ENCODE measurements at regions not wholly inside any gene's neighbourhood (a gene's known extent, or its start where the extent isn't known, plus 50 kb on each side); places are given as distances from the start of the nearest gene placed in this dataset.

DNA sequence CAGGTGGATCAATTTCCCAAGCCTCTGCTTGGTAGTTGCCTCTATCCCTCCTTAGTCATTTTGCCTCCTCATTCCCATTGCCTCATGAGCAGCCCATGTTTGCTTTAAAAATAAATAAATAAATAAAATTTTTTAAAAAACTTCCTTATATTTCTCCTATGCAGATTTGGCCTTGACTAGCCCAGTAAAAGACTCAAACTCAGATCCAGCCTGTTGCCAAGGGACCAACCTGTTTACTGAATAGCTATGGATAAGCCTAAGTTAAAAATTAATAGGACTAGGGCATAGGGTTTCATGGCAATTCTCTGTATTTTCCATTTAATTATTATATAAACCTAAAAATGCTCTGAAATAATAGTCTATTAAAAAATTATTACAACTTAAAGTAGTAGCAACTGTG lies 384.4 kb downstream of the RSL24D1 start:
- no TSS peak for BruUV-seq (replicated peaks)
- Histone ChIP-seq H3K9ac (ENCODE audit: insufficient read depth, low read depth, low read length) (no peak overlapping the region), H3K79me2 (ENCODE audit: insufficient read depth, low read length) (no peaks in the 10 kb centered on the region), H3K36me3 (replicated peaks in 1 of 2; ENCODE audit: control insufficient read depth in 1 of 2, insufficient read depth in 2 of 2, low read length in 2 of 2) (no peaks in the 10 kb centered on the region), H3K9me3 (ENCODE audit: low read length) (peaks cover 46% of the 10 kb centered on the region), H3K4me1 (ENCODE audit: insufficient read depth, low read length) (no peaks in the 10 kb centered on the region), H3K4me2 (ENCODE audit: low read depth, low read length) (no peak overlapping the region), H4K20me1 (ENCODE audit: insufficient read depth, low read length) (no peaks in the 10 kb centered on the region), H3K4me3 (replicated peaks in 1 of 3; ENCODE audit: insufficient read depth in 1 of 3, low read depth in 2 of 3, low read length in 3 of 3) (no peak overlapping the region), H3K27me3 (ENCODE audit: control insufficient read depth in 1 of 2, insufficient read depth in 2 of 2, low read length in 2 of 2) (no peaks in the 10 kb centered on the region), H3K27ac (ENCODE audit: extremely low read length, insufficient read depth, low read length) (no peak overlapping the region), H2AFZ (ENCODE audit: low read length) (no peak overlapping the region)
- in situ Hi-C loops (cut with HindIII; ENCODE audit: extremely low pct_ligation_motif_present, low pct_unique_long_range_greater_than_20kb): no loop called here
- ChIA-PET CTCF (ENCODE audit: low intra/inter-chr PET ratio, low total read pairs) (no interaction called here), POLR2A (no interaction called here)
- no peak for TF ChIP-seq ZSCAN31 (CRISPR knock-in tag; IDR thresholded peaks at IDR 0.05; ENCODE audit: low read depth)
- TF ChIP-seq DNMT1 (CRISPR knock-in tag; IDR thresholded peaks at IDR 0.05): no peak
- TF ChIP-seq MED13 (CRISPR knock-in tag; IDR thresholded peaks at IDR 0.05): no peak
- no peak for TF ChIP-seq IRF2 (CRISPR knock-in tag; IDR thresholded peaks at IDR 0.05)
- no peak for TF ChIP-seq CCDC6 (CRISPR knock-in tag; IDR thresholded peaks at IDR 0.05)
- TF ChIP-seq NFYC (CRISPR knock-in tag; IDR thresholded peaks at IDR 0.05): no peak
- no peak for TF ChIP-seq NPAS2 (CRISPR knock-in tag; IDR thresholded peaks at IDR 0.05; ENCODE audit: borderline replicate concordance)
- TF ChIP-seq BCL6 (CRISPR knock-in tag; IDR thresholded peaks at IDR 0.05): no peak
- TF ChIP-seq, protein P1, sequence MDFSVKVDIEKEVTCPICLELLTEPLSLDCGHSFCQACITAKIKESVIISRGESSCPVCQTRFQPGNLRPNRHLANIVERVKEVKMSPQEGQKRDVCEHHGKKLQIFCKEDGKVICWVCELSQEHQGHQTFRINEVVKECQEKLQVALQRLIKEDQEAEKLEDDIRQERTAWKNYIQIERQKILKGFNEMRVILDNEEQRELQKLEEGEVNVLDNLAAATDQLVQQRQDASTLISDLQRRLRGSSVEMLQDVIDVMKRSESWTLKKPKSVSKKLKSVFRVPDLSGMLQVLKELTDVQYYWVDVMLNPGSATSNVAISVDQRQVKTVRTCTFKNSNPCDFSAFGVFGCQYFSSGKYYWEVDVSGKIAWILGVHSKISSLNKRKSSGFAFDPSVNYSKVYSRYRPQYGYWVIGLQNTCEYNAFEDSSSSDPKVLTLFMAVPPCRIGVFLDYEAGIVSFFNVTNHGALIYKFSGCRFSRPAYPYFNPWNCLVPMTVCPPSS (IDR thresholded peaks at IDR 0.05): no peak
- TF ChIP-seq, protein P2, sequence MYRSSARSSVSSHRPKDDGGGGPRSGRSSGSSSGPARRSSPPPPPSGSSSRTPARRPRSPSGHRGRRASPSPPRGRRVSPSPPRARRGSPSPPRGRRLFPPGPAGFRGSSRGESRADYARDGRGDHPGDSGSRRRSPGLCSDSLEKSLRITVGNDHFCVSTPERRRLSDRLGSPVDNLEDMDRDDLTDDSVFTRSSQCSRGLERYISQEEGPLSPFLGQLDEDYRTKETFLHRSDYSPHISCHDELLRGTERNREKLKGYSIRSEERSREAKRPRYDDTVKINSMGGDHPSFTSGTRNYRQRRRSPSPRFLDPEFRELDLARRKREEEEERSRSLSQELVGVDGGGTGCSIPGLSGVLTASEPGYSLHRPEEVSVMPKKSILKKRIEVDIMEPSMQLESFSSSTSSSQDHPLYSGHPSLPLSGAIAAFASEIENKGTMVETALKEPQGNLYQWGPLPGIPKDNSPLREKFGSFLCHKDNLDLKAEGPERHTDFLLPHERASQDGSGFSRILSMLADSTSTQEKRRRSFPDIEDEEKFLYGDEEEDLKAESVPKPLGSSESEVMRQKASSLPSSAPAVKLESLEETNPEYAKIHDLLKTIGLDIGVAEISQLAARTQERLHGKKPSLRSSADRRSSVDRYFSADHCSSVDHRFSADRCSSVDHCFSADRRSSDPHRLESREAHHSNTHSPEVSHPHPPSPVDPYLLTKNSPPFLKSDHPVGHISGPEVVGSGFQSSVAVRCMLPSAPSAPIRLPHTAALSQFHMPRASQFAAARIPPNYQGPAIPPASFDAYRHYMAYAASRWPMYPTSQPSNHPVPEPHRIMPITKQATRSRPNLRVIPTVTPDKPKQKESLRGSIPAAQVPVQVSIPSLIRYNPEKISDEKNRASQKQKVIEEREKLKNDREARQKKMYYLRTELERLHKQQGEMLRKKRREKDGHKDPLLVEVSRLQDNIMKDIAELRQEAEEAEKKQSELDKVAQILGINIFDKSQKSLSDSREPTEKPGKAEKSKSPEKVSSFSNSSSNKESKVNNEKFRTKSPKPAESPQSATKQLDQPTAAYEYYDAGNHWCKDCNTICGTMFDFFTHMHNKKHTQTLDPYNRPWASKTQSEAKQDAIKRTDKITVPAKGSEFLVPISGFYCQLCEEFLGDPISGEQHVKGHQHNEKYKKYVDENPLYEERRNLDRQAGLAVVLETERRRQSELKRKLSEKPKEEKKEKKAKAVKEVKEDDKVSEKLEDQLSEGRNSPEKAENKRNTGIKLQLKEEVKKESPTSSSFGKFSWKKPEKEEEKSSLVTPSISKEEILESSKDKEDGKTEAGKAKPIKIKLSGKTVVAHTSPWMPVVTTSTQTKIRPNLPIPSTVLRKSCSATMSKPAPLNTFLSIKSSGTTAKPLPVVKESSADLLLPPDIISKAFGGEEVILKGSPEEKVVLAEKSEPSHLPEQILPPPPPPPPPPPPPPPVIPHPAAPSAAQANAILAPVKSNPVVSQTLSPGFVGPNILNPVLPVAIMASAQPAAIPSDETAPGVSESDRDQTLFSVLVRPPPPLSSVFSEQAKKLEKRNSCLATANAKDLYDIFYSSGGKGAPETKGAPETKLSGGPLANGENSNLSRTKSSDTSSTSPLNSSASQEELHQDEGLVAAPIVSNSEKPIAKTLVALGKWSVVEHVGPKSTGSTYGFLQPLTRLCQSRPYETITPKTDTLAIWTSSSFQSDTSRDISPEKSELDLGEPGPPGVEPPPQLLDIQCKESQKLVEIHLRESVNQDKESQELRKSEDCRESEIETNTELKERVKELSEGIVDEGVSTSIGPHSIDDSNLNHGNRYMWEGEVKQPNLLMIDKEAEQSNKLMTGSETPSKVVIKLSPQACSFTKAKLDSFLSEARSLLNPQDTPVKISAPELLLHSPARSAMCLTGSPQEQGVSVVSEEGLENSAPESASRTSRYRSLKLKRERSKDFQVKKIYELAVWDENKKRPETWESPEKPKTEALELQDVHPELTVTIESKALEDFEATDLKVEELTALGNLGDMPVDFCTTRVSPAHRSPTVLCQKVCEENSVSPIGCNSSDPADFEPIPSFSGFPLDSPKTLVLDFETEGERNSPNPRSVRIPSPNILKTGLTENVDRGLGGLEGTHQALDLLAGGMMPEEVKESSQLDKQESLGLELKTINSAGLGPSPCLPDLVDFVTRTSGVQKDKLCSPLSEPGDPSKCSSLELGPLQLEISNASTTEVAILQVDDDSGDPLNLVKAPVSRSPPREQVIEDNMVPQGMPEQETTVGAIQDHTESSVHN (CRISPR knock-in tag; IDR thresholded peaks at IDR 0.05): no peak
- TF ChIP-seq, protein P3, sequence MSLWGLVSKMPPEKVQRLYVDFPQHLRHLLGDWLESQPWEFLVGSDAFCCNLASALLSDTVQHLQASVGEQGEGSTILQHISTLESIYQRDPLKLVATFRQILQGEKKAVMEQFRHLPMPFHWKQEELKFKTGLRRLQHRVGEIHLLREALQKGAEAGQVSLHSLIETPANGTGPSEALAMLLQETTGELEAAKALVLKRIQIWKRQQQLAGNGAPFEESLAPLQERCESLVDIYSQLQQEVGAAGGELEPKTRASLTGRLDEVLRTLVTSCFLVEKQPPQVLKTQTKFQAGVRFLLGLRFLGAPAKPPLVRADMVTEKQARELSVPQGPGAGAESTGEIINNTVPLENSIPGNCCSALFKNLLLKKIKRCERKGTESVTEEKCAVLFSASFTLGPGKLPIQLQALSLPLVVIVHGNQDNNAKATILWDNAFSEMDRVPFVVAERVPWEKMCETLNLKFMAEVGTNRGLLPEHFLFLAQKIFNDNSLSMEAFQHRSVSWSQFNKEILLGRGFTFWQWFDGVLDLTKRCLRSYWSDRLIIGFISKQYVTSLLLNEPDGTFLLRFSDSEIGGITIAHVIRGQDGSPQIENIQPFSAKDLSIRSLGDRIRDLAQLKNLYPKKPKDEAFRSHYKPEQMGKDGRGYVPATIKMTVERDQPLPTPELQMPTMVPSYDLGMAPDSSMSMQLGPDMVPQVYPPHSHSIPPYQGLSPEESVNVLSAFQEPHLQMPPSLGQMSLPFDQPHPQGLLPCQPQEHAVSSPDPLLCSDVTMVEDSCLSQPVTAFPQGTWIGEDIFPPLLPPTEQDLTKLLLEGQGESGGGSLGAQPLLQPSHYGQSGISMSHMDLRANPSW (CRISPR knock-in tag; IDR thresholded peaks at IDR 0.05; ENCODE audit: borderline replicate concordance): no peak
- intact Hi-C loops (cut with micrococcal nuclease; ENCODE audit: unreplicated experiment): no loop called here
- FAIRE-seq (no peak), ATAC-seq (no peak), DNase-seq (ENCODE audit: low spot score) (no peak)

Data from HepG2 (cell line).